22Rv1 (cell line): ENCODE measurements at regions not wholly inside any gene's neighbourhood (a gene's known extent, or its start where the extent isn't known, plus 50 kb on each side); places are given as distances from the start of the nearest gene placed in this dataset.
"Not testable (repeated sequence)": the region's sequence is repeated elsewhere in the genome, so short reads cannot be mapped to it uniquely, and the experiment has no call there.

ENCODE experiments used
- CTCF ChIP-seq: fragments of 450-650 bp; IDR thresholded peaks from 2 replicates; pipeline ENCODE4 v1.5.1; 2017; ENCODE audit warnings: mild to moderate bottlenecking
- ZFX ChIP-seq: fragments of 450-650 bp; IDR thresholded peaks from 2 replicates; pipeline ENCODE4 v1.6.1; 2017; ENCODE audit warnings: antibody characterized with exemption, borderline replicate concordance

- TF ChIP-seq CTCF, ZFX: not testable (repeated sequence)
These were observed 532.8 kb downstream of the FOXD4L4 start for GRCh38 chr9:66269783-66270182.
